ENCODE measurements at regions not wholly inside any gene's neighbourhood (a gene's known extent, or its start where the extent isn't known, plus 50 kb on each side); places are given as distances from the start of the nearest gene placed in this dataset.

DNA sequence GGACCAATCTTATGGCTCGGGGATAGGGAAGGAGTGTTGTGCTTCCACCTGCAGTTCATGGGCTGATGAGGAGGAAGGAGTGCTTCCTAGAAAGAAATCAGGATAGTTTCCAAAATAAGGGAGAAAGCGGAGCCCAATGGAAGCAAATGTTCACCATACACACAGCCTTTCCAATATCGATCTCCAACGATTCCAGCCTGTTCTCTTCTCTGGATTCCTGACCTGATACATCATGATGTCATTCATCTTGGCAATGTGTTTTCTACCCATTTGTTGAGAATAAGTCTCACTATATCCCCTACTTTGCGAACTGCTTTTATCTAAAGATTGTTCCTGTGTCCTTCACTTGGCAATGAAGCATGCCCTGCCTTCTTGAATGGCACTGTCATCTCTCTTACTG, 205.3 kb upstream of the SIX2 start:
- TF ChIP-seq, protein P1, sequence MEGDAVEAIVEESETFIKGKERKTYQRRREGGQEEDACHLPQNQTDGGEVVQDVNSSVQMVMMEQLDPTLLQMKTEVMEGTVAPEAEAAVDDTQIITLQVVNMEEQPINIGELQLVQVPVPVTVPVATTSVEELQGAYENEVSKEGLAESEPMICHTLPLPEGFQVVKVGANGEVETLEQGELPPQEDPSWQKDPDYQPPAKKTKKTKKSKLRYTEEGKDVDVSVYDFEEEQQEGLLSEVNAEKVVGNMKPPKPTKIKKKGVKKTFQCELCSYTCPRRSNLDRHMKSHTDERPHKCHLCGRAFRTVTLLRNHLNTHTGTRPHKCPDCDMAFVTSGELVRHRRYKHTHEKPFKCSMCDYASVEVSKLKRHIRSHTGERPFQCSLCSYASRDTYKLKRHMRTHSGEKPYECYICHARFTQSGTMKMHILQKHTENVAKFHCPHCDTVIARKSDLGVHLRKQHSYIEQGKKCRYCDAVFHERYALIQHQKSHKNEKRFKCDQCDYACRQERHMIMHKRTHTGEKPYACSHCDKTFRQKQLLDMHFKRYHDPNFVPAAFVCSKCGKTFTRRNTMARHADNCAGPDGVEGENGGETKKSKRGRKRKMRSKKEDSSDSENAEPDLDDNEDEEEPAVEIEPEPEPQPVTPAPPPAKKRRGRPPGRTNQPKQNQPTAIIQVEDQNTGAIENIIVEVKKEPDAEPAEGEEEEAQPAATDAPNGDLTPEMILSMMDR (conservative IDR thresholded peaks at IDR 0.05; ENCODE audit: low read depth, low read length) = no peak
- no peak for TF ChIP-seq EZH2phosphoT487 (IDR thresholded peaks at IDR 0.05; ENCODE audit: borderline replicate concordance, low read length)
